Stimulated activated CD8-positive, alpha-beta memory T cell treated with anti-CD3 and anti-CD28 coated beads, Interleukin-15, amount 100 ng/mL, for 48 hours (primary cell): ENCODE measurements at regions not wholly inside any gene's neighbourhood (a gene's known extent, or its start where the extent isn't known, plus 50 kb on each side); places are given as distances from the start of the nearest gene placed in this dataset.

Experiments
- DNase-seq, 2 donors: peaks; one replicate each; pipeline ENCODE4 v3.0.0-alpha.2; 2020; ENCODE audit warnings: low read depth in 2 of 2

GRCh38 chr4:123841447-123842121, 445.0 kb downstream of the SPRY1 start:
- no peak for DNase-seq

GRCh38 chr4:123843137-123843536, 446.5 kb downstream of the SPRY1 start:
- DNase-seq: no peak

- no peak for DNase-seq
Measured at GRCh38 chr4:123844374-123844773, 447.8 kb downstream of the SPRY1 start.

- no peak for DNase-seq
Measured at GRCh38 chr4:123846092-123846491, 449.5 kb downstream of the SPRY1 start.

- no peak for DNase-seq
Measured at GRCh38 chr4:123846561-123846960, 450.0 kb downstream of the SPRY1 start.

- no peak for DNase-seq
Measured at GRCh38 chr4:123848606-123849005, 452.0 kb downstream of the SPRY1 start.

GRCh38 chr4:123849495-123849894, 452.9 kb downstream of the SPRY1 start:
- no peak for DNase-seq

GRCh38 chr4:123851521-123851920, 454.9 kb downstream of the SPRY1 start:
- DNase-seq: no peak

- no peak for DNase-seq
Measured at GRCh38 chr4:123853651-123854050, 457.1 kb downstream of the SPRY1 start.

GRCh38 chr4:123856689-123857545, 460.3 kb downstream of the SPRY1 start:
- DNase-seq: no peak

- DNase-seq: no peak
Measured at GRCh38 chr4:123858465-123858864, 461.9 kb downstream of the SPRY1 start.

- DNase-seq: no peak
Measured at GRCh38 chr4:123862812-123863211, 466.2 kb downstream of the SPRY1 start.

- no peak for DNase-seq
Measured at GRCh38 chr4:123866796-123867195, 470.2 kb downstream of the SPRY1 start.

GRCh38 chr4:123867910-123868587, 471.5 kb downstream of the SPRY1 start:
- DNase-seq: no peak

GRCh38 chr4:123869286-123870215, 473.0 kb downstream of the SPRY1 start:
- no peak for DNase-seq

- no peak for DNase-seq
Measured at GRCh38 chr4:123870216-123870876, 473.8 kb downstream of the SPRY1 start.

GRCh38 chr4:123871341-123871740, 474.7 kb downstream of the SPRY1 start:
- DNase-seq: no peak

GRCh38 chr4:123874063-123874462, 477.5 kb downstream of the SPRY1 start:
- DNase-seq: no peak

- DNase-seq: no peak
Measured at GRCh38 chr4:123876143-123876542, 479.5 kb downstream of the SPRY1 start.

GRCh38 chr4:123876671-123877101, 480.1 kb downstream of the SPRY1 start:
- no peak for DNase-seq

GRCh38 chr4:123877551-123877950, 481.0 kb downstream of the SPRY1 start:
- DNase-seq: no peak
